ENCODE measurements at regions not wholly inside any gene's neighbourhood (a gene's known extent, or its start where the extent isn't known, plus 50 kb on each side); places are given as distances from the start of the nearest gene placed in this dataset.

GRCh38 chr6:22826961-22827360 lies 257.6 kb downstream of the HDGFL1 start:
- TF ChIP-seq CTCF (IDR thresholded peaks at IDR 0.05; ENCODE audit: low read depth, low read length, poor library complexity, severe bottlenecking) = no peak
- TF ChIP-seq EZH2phosphoT487 (IDR thresholded peaks at IDR 0.05; ENCODE audit: borderline replicate concordance, low read length) = no peak

Data from DOHH2 (cell line).